Ascending aorta (tissue), 2 donors: ENCODE measurements at regions not wholly inside any gene's neighbourhood (a gene's known extent, or its start where the extent isn't known, plus 50 kb on each side); places are given as distances from the start of the nearest gene placed in this dataset.

ENCODE experiments used
- DNase-seq, 2 donors: peaks; one replicate each; pipeline ENCODE4 v3.0.0-alpha.2; 2019; ENCODE audit warnings: low spot score in 2 of 2
- H3K27ac ChIP-seq, 2 donors: fragments of 200-600 bp; sonication (generic); one replicate each; pipeline ENCODE4 v1.5.1; 2016 to 2017; ENCODE audit warnings: mild to moderate bottlenecking in 1 of 2
- H3K27me3 ChIP-seq: fragments of 200-600 bp; sonication (generic); one replicate; pipeline ENCODE4 v1.5.1; 2017
- H3K36me3 ChIP-seq, 2 donors: fragments of 200-600 bp; sonication (generic); one replicate each; pipeline ENCODE4 v1.5.1; 2016
- H3K4me1 ChIP-seq, 2 donors: fragments of 200-600 bp; sonication (generic); one replicate each; pipeline ENCODE4 v1.5.1; 2016 to 2017; ENCODE audit warnings: mild to moderate bottlenecking in 1 of 2
- H3K4me3 ChIP-seq, 2 donors: fragments of 200-600 bp; sonication (generic); one replicate each; pipeline ENCODE4 v1.5.1; 2016 to 2017; ENCODE audit warnings: mild to moderate bottlenecking in 1 of 2
- H3K9me3 ChIP-seq, 2 donors: fragments of 200-600 bp; sonication (generic); one replicate each; pipeline ENCODE4 v1.5.1; 2016
- CTCF ChIP-seq, 3 experiments: fragments of 200-600 bp in 2 of 3; fragments of 450-650 bp in 1 of 3; sonication (generic) in 2 of 3; IDR thresholded peaks; one replicate each; pipeline ENCODE4 v1.5.1; 2016 to 2019; ENCODE audit warnings: antibody characterized with exemption in 3 of 3, mild to moderate bottlenecking in 1 of 3, moderate library complexity in 1 of 3
- intact Hi-C: fragments of 100-400 bp; cut with DNase I; formaldehyde crosslinking; loops from one replicate; pipeline ENCODE4 v1.15.1; 2023

GRCh38 chr6:153873541-153873940 is 165.5 kb upstream of the OPRM1 start:
- H3K9me3 ChIP-seq: no peaks in the 10 kb centered on the region
- H3K27me3 ChIP-seq: no peaks in the 10 kb centered on the region
- no peaks in the 10 kb centered on the region for H3K4me1 ChIP-seq
- no peak for DNase-seq
- no peak overlapping the region for H3K4me3 ChIP-seq
- intact Hi-C loops: no loop called here
- no peak overlapping the region for H3K27ac ChIP-seq
- TF ChIP-seq CTCF (IDR thresholded peaks at IDR 0.05): no peak
- no peaks in the 10 kb centered on the region for H3K36me3 ChIP-seq

DNA sequence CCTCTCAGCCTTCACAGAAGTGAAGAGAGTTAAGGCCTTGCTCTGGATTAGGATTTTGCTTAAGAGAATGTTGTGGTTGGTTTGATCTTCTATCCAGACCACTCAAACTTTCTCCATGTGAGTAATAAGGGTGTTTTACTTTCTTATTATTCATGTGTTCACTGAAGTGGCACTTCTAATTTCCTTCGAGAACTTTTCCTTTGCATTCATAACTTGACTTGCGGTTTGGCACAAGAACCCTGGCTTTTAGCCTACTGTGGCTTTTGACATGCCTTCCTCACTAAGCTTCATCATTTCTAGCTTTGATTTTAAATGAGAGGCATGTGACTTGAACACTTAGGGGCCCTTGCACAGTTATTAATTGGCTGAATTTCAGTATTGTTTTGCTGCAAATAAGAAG is 166.1 kb upstream of the OPRM1 start:
- DNase-seq: no peak
- Histone ChIP-seq H3K27me3 (no peaks in the 10 kb centered on the region), H3K4me3 (no peak overlapping the region), H3K4me1 (no peaks in the 10 kb centered on the region), H3K36me3 (no peaks in the 10 kb centered on the region), H3K27ac (no peak overlapping the region), H3K9me3 (no peaks in the 10 kb centered on the region)
- no peak for TF ChIP-seq CTCF (IDR thresholded peaks at IDR 0.05)
- intact Hi-C loops: no loop called here

- no peak overlapping the region for H3K4me3 ChIP-seq
- H3K27ac ChIP-seq: no peak overlapping the region
- no peak for TF ChIP-seq CTCF (IDR thresholded peaks at IDR 0.05)
- no peaks in the 10 kb centered on the region for H3K36me3 ChIP-seq
- H3K27me3 ChIP-seq: no peaks in the 10 kb centered on the region
- DNase-seq: no peak
- H3K4me1 ChIP-seq: no peaks in the 10 kb centered on the region
- H3K9me3 ChIP-seq: no peaks in the 10 kb centered on the region
- intact Hi-C loops: no loop called here
These were observed 176.1 kb upstream of the OPRM1 start for GRCh38 chr6:153862927-153863326.

GRCh38 chr6:153862139-153862538 is 176.9 kb upstream of the OPRM1 start:
- H3K27me3 ChIP-seq: no peaks in the 10 kb centered on the region
- TF ChIP-seq CTCF (IDR thresholded peaks at IDR 0.05): no peak
- no peak overlapping the region for H3K4me3 ChIP-seq
- DNase-seq: no peak
- intact Hi-C loops: no loop called here
- no peaks in the 10 kb centered on the region for H3K36me3 ChIP-seq
- no peaks in the 10 kb centered on the region for H3K9me3 ChIP-seq
- H3K4me1 ChIP-seq: no peaks in the 10 kb centered on the region
- no peak overlapping the region for H3K27ac ChIP-seq

GRCh38 chr6:153858529-153858928 is 180.5 kb upstream of the OPRM1 start:
- DNase-seq: no peak
- no peak for TF ChIP-seq CTCF (IDR thresholded peaks at IDR 0.05)
- no peaks in the 10 kb centered on the region for H3K9me3 ChIP-seq
- no peaks in the 10 kb centered on the region for H3K4me1 ChIP-seq
- no peaks in the 10 kb centered on the region for H3K36me3 ChIP-seq
- intact Hi-C loops: no loop called here
- H3K4me3 ChIP-seq: no peak overlapping the region
- H3K27me3 ChIP-seq: no peaks in the 10 kb centered on the region
- H3K27ac ChIP-seq: no peak overlapping the region

DNA sequence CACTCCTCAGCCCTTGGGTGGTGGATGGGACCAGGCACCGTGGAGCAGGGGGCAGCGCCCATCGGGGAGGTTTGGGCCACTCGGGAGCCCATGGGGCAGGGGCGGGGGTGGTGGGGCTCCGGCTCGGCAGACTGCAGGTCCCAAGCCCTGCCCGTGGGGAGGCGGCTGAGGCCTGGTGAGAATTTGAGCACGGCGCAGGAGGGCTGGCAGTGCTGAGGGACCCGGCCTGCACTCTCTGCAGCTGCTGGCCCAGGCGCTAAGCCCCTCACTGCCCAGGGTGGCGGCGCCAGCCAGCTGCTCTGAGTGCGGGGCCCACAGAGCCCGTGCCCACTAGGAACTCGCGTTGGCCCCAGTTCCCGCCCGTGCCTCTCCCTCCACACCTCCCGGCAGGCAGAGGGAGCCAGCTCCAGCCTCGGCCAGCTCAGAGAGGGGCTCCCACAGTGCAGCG is 182.1 kb upstream of the OPRM1 start:
- Histone ChIP-seq H3K4me1 (no peaks in the 10 kb centered on the region), H3K36me3 (no peaks in the 10 kb centered on the region), H3K27me3 (no peaks in the 10 kb centered on the region), H3K9me3 (no peaks in the 10 kb centered on the region), H3K27ac (no peak overlapping the region), H3K4me3 (no peak overlapping the region)
- intact Hi-C loops: no loop called here
- no peak for TF ChIP-seq CTCF (IDR thresholded peaks at IDR 0.05)
- no peak for DNase-seq
